NCI-H1930 (cell line): ENCODE measurements at regions not wholly inside any gene's neighbourhood (a gene's known extent, or its start where the extent isn't known, plus 50 kb on each side); places are given as distances from the start of the nearest gene placed in this dataset.
"Not testable (repeated sequence)": the region's sequence is repeated elsewhere in the genome, so short reads cannot be mapped to it uniquely, and the experiment has no call there.

Experiments used
- DNase-seq, 2 experiments: peaks; one replicate each; lab custom pipeline; 2025; lab: John Stamatoyannopoulos, UW

GRCh38 chr3:65173841-65174240 lies 486.0 kb upstream of the ADAMTS9 start:
- DNase-seq, result no peak

- no peak for DNase-seq
Measured at GRCh38 chr3:65172209-65172608, 484.4 kb upstream of the ADAMTS9 start.

- no peak for DNase-seq
Measured at GRCh38 chr3:65170390-65171042, 482.7 kb upstream of the ADAMTS9 start.

GRCh38 chr3:65169961-65170360 lies 482.2 kb upstream of the ADAMTS9 start:
- DNase-seq, result no peak

- no peak for DNase-seq
Measured at GRCh38 chr3:65168547-65168946, 480.7 kb upstream of the ADAMTS9 start.

DNA sequence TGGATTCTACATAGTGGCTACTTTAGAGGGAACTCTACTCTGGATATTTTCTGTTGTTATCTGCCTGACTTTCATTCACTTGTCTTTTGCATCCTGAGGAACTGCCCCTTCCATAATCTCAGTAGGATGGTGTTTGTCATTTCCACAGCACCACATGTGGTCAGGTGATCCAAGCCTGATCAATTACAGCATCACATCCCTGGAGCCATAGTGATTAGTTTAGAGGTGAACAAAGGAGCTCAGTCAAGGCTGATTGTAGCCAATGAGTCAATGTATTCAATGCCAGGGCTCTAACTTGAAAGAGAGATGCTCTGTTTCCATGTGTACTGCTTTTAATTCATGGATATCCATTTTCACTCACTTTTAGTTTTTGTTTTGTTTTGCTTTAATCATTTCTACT lies 478.7 kb upstream of the ADAMTS9 start:
- no peak for DNase-seq

DNA sequence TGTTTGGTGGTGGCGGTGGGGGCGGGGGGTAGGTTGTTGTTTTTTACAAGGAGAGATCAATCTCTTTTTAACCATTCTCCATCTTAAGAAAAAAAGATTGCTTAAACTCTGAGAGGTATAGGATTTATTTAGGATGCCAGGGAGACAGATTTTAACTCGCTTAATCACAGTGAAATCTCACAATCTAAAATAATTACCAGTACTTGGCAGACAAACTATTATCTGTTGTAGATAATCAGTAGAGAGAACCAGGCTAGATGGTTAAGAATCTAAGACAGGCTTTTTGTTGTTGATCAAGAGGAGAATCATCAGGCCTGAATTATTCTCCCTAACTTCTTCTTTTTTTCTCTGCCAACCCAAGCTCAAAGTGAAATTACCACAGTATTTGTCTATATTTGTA lies 470.2 kb upstream of the ADAMTS9 start:
- DNase-seq, result no peak

DNA sequence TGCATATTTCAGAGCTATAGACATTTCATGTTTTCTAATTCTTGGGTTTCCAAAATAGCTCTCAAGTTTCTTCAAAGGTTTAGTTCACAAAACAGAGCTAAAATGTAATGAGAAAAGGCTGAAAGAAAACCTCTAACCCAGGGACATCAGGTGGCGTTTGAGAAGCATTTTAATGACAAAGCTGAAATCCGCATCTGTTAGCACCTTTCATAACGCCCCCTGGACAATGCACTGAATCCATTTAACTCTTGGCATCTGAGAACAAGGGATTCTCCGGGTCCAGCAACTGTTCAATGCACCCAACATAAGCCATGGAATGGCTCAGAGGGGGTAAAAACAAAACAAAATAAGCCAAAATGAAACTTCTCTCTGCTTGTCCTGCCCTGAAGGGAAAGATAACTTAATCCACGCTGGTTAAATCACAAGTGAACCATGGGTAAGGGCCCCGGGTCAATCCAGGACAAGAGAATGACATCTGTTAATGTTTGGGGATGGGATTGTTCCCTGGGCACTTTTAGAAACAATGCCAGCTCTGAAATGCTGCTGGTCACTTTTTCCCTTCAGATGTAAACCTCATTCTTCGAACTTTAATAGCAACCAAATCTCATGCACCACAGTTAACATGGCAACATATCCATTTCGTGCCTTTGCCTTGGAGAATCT lies 466.2 kb upstream of the ADAMTS9 start:
- DNase-seq, result no peak

DNA sequence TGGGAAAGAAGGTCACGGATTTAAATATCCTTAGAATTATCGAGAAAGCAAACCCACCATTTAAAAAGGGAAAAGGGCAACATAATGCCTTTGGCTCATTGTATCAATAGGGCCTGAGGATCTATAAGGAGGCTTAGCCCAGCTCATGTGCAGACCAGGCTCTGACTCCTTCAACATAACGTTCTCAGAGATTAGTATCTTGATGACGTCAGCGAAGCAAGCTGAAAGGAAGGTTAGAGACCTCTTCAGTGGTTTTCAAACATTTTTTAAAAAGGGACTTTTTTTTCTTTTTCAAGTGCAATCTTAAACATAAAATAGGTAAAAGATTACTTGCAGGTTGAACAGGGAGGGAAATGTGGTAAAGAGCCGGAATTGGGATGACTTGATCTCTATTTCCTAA lies 463.9 kb upstream of the ADAMTS9 start:
- DNase-seq, result no peak

DNA sequence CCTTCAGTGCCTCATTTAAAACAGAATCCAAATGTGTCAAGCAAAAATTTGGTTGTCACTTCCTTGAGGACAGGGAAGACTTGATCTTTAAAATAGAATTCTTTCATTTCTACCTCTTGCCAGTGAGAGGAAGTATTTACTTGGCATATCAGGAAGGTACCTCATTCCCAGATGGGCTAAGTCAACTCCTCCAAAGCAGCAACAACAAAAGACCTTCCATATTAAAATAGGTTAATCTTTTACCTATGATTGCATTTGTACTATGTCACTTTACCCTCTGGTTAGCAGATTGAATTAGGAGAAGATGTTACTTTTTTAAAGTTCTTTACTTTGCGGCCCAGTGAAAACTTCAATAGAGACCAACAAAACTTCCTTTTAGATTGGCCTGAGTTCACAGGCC lies 462.1 kb upstream of the ADAMTS9 start:
- no peak for DNase-seq

DNA sequence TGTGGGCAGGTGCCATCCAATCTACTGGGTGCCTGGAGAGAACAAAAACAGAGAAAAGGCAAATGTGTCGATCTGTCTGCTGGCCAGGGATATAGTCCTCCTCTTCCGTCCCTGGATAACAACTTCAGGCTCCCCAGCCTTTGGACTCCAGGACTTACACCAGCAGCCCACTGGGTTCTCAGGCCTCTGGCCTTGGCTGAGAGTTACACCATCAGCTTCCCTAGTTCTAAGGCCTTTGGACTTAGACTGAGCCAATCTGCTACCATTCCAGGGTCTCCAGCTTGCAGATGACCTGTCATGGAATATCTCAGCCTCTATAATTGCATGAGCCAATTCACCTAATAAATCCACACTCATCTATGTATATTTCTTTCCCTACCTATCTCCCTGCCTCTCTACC lies 460.9 kb upstream of the ADAMTS9 start:
- no peak for DNase-seq

DNA sequence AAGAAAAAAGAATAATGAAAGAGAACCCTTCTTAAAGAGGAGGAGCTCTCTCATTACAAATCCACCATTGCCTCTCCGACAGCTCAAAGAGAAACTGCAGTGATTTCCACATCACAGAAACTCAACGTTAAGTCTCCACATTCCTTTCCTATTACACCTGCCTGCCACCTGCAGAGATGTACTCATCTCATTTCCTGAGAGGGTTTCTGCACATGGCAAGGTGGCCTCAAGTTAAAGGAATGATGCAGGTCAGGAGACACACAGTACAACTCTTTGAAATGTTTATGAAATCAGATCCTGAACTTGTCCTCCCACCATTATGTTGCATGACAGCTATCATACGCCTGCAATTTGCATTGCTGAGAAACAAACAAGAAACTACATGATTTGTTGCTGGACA lies 458.4 kb upstream of the ADAMTS9 start:
- no peak for DNase-seq

- DNase-seq, result no peak
Measured at GRCh38 chr3:65145680-65146079, 457.9 kb upstream of the ADAMTS9 start.

DNA sequence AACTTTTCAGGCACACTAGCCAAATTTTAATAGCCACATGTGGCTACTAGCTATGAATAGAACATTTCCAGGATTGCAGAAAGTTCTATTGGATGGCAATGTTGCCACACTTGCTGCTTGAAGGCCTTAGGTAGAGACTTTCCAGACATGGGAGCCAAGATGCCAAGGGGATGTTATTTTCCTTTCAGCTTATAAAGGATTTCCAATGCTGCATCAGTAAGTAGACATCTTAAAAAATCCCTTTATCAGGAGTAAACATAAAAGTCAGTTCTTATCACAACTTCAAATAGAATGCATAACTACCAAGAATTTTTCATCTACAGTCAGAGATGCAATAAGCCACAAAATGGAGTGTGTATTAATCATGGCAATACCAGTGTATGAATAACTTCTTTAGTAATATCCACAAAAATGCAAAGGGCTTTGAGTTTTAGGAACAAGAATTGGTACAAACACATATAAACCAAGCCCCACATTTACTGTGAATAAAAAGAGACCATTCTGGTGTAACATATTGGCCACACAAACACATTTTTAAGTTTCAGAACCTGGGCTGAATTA lies 457.1 kb upstream of the ADAMTS9 start:
- DNase-seq, result no peak

- DNase-seq, result no peak
Measured at GRCh38 chr3:65142456-65142855, 454.7 kb upstream of the ADAMTS9 start.

GRCh38 chr3:65138556-65138955 lies 450.8 kb upstream of the ADAMTS9 start:
- no peak for DNase-seq

DNA sequence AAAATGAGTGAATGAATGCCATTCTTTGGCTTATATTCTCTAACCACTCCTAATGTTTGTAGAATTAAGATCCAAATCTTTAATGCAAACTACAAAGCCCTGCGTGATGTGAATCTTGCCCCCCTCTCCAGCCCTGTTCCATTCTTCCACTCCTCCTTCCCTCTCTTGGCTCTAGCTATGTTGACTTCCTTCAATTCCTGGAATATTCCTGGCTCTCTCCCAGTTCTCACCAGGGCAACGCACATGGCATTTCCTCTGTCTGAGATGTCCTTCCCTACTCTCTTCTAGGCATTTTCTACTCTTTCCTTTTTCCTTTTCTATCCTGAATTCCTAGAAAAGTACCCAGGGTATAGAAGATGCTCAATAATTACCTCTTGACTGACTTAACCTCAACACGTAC lies 446.0 kb upstream of the ADAMTS9 start:
- not testable (repeated sequence) for DNase-seq

DNA sequence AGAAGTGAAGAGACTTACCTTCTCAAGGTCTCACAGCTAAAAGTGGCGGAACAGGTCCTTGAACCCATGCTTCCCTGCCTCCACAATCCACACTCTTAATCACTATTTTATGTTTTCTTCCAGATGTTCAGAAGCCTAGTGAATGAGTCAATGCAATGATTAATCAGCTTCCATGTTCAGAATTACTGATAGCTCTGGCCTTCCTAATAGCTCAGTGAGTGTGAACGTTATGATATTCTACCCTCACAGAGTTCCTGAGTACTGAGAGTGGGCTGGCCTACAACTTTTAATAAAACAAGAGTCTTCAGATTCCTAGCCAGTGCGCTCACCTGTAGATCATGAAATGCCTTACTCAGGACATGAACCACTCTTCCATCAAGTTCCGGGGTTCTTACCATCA lies 443.0 kb upstream of the ADAMTS9 start:
- no peak for DNase-seq

DNA sequence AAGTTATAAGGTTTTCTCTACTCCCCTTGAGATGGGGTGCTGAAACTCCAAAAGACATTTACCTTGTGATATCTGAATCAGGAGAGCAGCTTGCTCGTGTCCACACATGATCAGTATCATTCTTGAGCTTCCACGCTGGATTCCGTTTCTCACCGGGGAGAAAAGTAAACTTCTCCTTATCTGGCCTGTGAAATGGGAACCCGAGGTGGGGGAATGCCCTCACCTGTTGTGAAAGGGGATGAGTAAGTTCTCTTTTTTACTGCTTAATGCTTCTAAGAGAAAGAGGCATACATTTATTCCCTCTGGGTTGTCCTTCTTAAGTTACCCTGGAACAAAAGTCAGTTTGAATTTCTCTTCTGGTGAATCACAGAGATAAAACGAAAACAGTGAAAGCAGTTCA lies 440.5 kb upstream of the ADAMTS9 start:
- no peak for DNase-seq

GRCh38 chr3:65126527-65127410 lies 439.0 kb upstream of the ADAMTS9 start:
- DNase-seq, result no peak

GRCh38 chr3:65120156-65120555 lies 432.4 kb upstream of the ADAMTS9 start:
- DNase-seq, result not testable (repeated sequence)

GRCh38 chr3:65118912-65119499 lies 431.2 kb upstream of the ADAMTS9 start:
- no peak for DNase-seq
